HEK293 (cell line): ENCODE measurements at regions not wholly inside any gene's neighbourhood (a gene's known extent, or its start where the extent isn't known, plus 50 kb on each side); places are given as distances from the start of the nearest gene placed in this dataset.

ENCODE experiments used
- CTCF ChIA-PET: fragments of 350-600 bp; formaldehyde crosslinking; extraction: SDS; loops from one replicate; lab custom pipeline; 2021; ENCODE audit warnings: antibody characterized with exemption; lab: Yijun Ruan, JAX
- POLR2A ChIA-PET: fragments of 300-600 bp; formaldehyde crosslinking; extraction: SDS; loops from one replicate; lab custom pipeline; 2020; ENCODE audit warnings: antibody characterized with exemption, inconsistent platforms; lab: Yijun Ruan, JAX
- H3K27ac ChIP-seq: fragments of 200-500 bp; sonication (Bioruptor generic); 2 replicates; pipeline ENCODE4 v1.5.1; 2014; ENCODE audit warnings: low read depth, low read length, control low read depth, inconsistent platforms; ENCODE audit errors: extremely low read depth
- H3K36me3 ChIP-seq, 2 experiments: fragments of 200-500 bp in 1 of 2; sonication (Bioruptor generic) in 1 of 2; 1 replicate in 1 of 2; 2 replicates in 1 of 2; pipeline ENCODE4 v1.5.1; 2014 to 2017; ENCODE audit warnings: inconsistent platforms in 2 of 2, low read length in 2 of 2; ENCODE audit not compliant: control insufficient read depth in 2 of 2, insufficient read depth in 1 of 2
- H3K4me1 ChIP-seq: fragments of 200-500 bp; sonication (Bioruptor generic); 2 replicates; pipeline ENCODE4 v1.5.1; 2014; ENCODE audit warnings: mild to moderate bottlenecking, low read length, inconsistent platforms; ENCODE audit not compliant: control insufficient read depth, insufficient read depth
- H3K4me3 ChIP-seq: 2 replicates; pipeline ENCODE4 v1.5.1; 2011; ENCODE audit warnings: low read depth, mild to moderate bottlenecking, control low read depth, low read length, moderate library complexity
- H3K9me3 ChIP-seq: fragments of 200-500 bp; sonication (Bioruptor generic); 2 replicates; pipeline ENCODE4 v1.5.1; 2014; ENCODE audit warnings: low read depth, low read length, inconsistent platforms; ENCODE audit not compliant: control insufficient read depth, insufficient read depth
- BCL11A ChIP-seq: fragments of 450-650 bp; formaldehyde crosslinking; IDR thresholded peaks from 2 replicates; pipeline ENCODE4 v1.5.1; 2016; ENCODE audit warnings: low read depth, missing biosample characterization, missing genetic modification characterization
- FEZF1 ChIP-seq: fragments of 450-650 bp; formaldehyde crosslinking; IDR thresholded peaks from 2 replicates; pipeline ENCODE4 v1.5.1; 2016; ENCODE audit warnings: missing biosample characterization, missing genetic modification characterization
- TCF7L2 ChIP-seq: IDR thresholded peaks from 2 replicates; pipeline ENCODE4 v1.6.1; 2011; ENCODE audit warnings: low read depth, mild to moderate bottlenecking, inconsistent platforms, low read length, moderate library complexity, borderline replicate concordance
- ZBTB17 ChIP-seq: fragments of 450-650 bp; formaldehyde crosslinking; IDR thresholded peaks from 2 replicates; pipeline ENCODE4 v1.5.1; 2016; ENCODE audit warnings: missing biosample characterization, missing genetic modification characterization
- ZBTB7A ChIP-seq: fragments of 450-650 bp; formaldehyde crosslinking; IDR thresholded peaks from 2 replicates; pipeline ENCODE4 v1.5.1; 2016; ENCODE audit warnings: low read depth, missing biosample characterization, missing genetic modification characterization
- ZNF146 ChIP-seq: fragments of 450-650 bp; formaldehyde crosslinking; IDR thresholded peaks from 2 replicates; pipeline ENCODE4 v1.5.1; 2016; ENCODE audit warnings: missing biosample characterization, missing genetic modification characterization
- ZNF239 ChIP-seq: fragments of 450-650 bp; formaldehyde crosslinking; IDR thresholded peaks from 2 replicates; pipeline ENCODE4 v1.5.1; 2016; ENCODE audit warnings: missing biosample characterization, missing genetic modification characterization
- ZNF350 ChIP-seq: fragments of 450-650 bp; formaldehyde crosslinking; IDR thresholded peaks from 2 replicates; pipeline ENCODE4 v1.5.0; 2017; ENCODE audit warnings: missing biosample characterization, mild to moderate bottlenecking, missing genetic modification characterization
- ZNF391 ChIP-seq: fragments of 450-650 bp; formaldehyde crosslinking; IDR thresholded peaks from 2 replicates; pipeline ENCODE4 v1.5.1; 2016; ENCODE audit warnings: low read depth, missing biosample characterization, missing genetic modification characterization, borderline replicate concordance
- ZNF394 ChIP-seq: fragments of 450-650 bp; formaldehyde crosslinking; IDR thresholded peaks from 2 replicates; pipeline ENCODE4 v1.5.1; 2016; ENCODE audit warnings: missing biosample characterization, missing genetic modification characterization, mild to moderate bottlenecking, moderate library complexity, borderline replicate concordance
- ZNF404 ChIP-seq: fragments of 450-650 bp; formaldehyde crosslinking; IDR thresholded peaks from 2 replicates; pipeline ENCODE4 v1.5.1; 2017; ENCODE audit warnings: missing biosample characterization, missing genetic modification characterization
- ZNF426 ChIP-seq: fragments of 450-650 bp; formaldehyde crosslinking; IDR thresholded peaks from 2 replicates; pipeline ENCODE4 v1.5.1; 2017; ENCODE audit warnings: missing biosample characterization, missing genetic modification characterization, mild to moderate bottlenecking, inconsistent platforms, moderate library complexity
- ZNF544 ChIP-seq: fragments of 450-650 bp; formaldehyde crosslinking; IDR thresholded peaks from 2 replicates; pipeline ENCODE4 v1.5.0; 2017; ENCODE audit warnings: missing biosample characterization, missing genetic modification characterization
- ZNF561 ChIP-seq: fragments of 450-650 bp; IDR thresholded peaks from 2 replicates; pipeline ENCODE4 v1.5.1; 2018; ENCODE audit warnings: missing biosample characterization, missing genetic modification characterization, borderline replicate concordance
- TF ChIP-seq, protein P1 (sequence below): fragments of 450-650 bp; formaldehyde crosslinking; IDR thresholded peaks from 2 replicates; pipeline ENCODE4 v1.5.1; 2016; ENCODE audit warnings: missing biosample characterization, missing genetic modification characterization
- TF ChIP-seq, protein P2 (sequence below): fragments of 450-650 bp; IDR thresholded peaks from 2 replicates; pipeline ENCODE4 v1.5.1; 2018; ENCODE audit warnings: missing biosample characterization, missing genetic modification characterization
- TF ChIP-seq, protein P3 (sequence below): fragments of 450-650 bp; formaldehyde crosslinking; optimal IDR thresholded peaks from 2 replicates; pipeline ENCODE3; 2016; ENCODE audit warnings: missing biosample characterization, mild to moderate bottlenecking, missing genetic modification characterization
- TF ChIP-seq, protein P4 (sequence below): fragments of 450-650 bp; formaldehyde crosslinking; IDR thresholded peaks from 2 replicates; pipeline ENCODE4 v1.5.1; 2016; ENCODE audit warnings: missing biosample characterization, missing genetic modification characterization
- TF ChIP-seq, protein P5 (sequence below): fragments of 450-650 bp; formaldehyde crosslinking; IDR thresholded peaks from 2 replicates; pipeline ENCODE4 v1.5.1; 2016; ENCODE audit warnings: missing biosample characterization, missing genetic modification characterization

DNA sequence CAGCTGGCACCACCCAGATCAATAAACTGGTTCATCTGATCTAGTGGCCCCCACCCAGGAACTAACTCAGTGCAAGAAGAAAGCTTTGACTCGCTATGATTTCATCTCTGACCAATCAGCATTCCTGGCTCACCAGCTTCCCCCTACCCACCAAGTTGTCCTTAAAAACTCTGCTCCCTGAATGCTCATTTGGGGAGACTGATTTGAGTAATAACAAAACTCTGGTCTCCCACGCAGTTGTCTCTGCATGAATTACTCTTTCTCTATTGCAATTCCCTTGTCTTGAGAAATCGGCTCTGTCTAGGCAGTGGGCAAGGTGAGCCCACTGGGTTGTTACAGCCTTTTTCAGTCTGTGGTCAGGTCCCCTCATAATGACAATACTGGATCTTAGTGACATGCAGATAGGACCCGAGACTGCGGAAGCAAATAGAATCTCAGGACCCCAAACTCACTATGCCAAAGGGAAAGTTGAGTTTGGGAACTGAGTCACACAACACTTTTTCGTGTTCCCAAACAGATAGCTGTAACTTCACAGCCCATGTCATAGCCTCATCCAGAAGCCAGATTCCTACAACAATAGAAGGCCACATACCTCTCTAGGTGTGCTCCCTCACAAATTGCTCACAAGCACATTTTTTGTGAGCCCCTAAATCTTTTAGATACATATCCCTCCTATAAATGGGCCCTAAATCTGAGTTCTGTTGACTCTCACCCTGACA is 175.2 kb upstream of the RAI14 start:
- H3K36me3 ChIP-seq: no peaks in the 10 kb centered on the region
- H3K27ac ChIP-seq: no peak overlapping the region
- H3K4me1 ChIP-seq: no peaks in the 10 kb centered on the region
- H3K4me3 ChIP-seq: no peak overlapping the region
- POLR2A ChIA-PET: no interaction called here
- CTCF ChIA-PET: interaction anchor here (0.7 to 3.0 kb wide), 3 partner anchors 13 to 417 kb away, joined by 3 to 16 read pairs (median 4); no protein-coding TSS in a partner anchor
- no peaks in the 10 kb centered on the region for H3K9me3 ChIP-seq
- TF ChIP-seq ZNF391 (tag by site-specific recombination): no peak
- no peak for TF ChIP-seq BCL11A (tag by site-specific recombination)
- no peak for TF ChIP-seq ZNF561 (tag by site-specific recombination)
- TF ChIP-seq, protein P1, sequence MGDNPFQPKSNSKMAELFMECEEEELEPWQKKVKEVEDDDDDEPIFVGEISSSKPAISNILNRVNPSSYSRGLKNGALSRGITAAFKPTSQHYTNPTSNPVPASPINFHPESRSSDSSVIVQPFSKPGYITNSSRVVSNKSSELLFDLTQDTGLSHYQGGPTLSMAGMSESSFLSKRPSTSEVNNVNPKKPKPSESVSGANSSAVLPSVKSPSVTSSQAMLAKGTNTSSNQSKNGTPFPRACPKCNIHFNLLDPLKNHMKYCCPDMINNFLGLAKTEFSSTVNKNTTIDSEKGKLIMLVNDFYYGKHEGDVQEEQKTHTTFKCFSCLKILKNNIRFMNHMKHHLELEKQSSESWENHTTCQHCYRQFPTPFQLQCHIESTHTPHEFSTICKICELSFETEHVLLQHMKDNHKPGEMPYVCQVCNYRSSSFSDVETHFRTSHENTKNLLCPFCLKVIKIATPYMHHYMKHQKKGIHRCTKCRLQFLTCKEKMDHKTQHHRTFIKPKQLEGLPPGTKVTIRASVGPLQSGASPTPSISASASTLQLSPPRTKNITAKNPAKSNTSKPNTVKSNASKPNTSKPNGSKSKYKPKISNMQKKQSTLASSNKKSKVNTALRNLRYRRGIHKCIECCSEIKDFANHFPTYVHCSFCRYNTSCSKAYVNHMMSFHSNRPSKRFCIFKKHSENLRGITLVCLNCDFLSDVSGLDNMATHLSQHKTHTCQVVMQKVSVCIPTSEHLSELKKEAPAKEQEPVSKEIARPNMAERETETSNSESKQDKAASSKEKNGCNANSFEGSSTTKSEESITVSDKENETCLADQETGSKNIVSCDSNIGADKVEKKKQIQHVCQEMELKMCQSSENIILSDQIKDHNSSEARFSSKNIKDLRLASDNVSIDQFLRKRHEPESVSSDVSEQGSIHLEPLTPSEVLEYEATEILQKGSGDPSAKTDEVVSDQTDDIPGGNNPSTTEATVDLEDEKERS (tag by site-specific recombination): no peak
- TF ChIP-seq ZNF350 (tag by site-specific recombination): no peak
- TF ChIP-seq, protein P2, sequence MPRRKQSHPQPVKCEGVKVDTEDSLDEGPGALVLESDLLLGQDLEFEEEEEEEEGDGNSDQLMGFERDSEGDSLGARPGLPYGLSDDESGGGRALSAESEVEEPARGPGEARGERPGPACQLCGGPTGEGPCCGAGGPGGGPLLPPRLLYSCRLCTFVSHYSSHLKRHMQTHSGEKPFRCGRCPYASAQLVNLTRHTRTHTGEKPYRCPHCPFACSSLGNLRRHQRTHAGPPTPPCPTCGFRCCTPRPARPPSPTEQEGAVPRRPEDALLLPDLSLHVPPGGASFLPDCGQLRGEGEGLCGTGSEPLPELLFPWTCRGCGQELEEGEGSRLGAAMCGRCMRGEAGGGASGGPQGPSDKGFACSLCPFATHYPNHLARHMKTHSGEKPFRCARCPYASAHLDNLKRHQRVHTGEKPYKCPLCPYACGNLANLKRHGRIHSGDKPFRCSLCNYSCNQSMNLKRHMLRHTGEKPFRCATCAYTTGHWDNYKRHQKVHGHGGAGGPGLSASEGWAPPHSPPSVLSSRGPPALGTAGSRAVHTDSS (tag by site-specific recombination): no peak
- no peak for TF ChIP-seq ZNF544 (tag by site-specific recombination)
- TF ChIP-seq ZNF239: no peak
- no peak for TF ChIP-seq ZNF426
- TF ChIP-seq, all 188 proteins: peak for 0

DNA sequence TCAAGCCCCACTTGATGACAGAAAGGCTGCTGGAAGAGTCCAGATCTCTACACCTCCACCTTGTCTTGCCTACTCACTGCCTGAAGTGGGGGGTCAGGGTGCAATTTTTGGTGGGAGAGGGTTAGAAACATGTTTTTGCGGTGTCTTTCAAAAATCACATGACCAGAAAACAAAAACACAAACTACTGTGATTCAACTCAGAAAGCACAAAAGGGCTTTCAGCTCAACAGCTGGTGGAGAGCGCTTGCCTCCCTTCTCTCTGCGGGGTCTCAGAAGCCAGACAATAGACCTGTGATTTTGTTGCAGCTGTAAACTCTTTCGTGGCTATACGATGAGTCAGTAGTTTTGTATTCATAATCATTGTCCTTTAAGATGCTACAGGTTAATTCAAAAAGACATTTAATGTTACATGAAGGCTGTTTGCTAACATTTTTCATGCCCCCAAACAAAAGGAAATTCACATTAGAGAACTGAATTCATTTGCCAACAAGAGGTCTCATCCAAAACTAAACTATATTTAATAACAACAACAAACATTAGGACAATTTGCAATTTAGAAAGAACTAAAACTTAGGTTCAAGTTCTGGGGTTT is 172.6 kb upstream of the RAI14 start:
- no peak overlapping the region for H3K27ac ChIP-seq
- no peak for TF ChIP-seq ZNF394 (tag by site-specific recombination)
- TF ChIP-seq FEZF1 (tag by site-specific recombination): no peak
- no peak for TF ChIP-seq ZBTB17 (tag by site-specific recombination)
- TF ChIP-seq, protein P3, sequence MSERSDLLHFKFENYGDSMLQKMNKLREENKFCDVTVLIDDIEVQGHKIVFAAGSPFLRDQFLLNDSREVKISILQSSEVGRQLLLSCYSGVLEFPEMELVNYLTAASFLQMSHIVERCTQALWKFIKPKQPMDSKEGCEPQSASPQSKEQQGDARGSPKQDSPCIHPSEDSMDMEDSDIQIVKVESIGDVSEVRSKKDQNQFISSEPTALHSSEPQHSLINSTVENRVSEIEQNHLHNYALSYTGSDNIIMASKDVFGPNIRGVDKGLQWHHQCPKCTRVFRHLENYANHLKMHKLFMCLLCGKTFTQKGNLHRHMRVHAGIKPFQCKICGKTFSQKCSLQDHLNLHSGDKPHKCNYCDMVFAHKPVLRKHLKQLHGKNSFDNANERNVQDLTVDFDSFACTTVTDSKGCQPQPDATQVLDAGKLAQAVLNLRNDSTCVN (tag by site-specific recombination): no peak
- TF ChIP-seq TCF7L2: no peak
- no peak for TF ChIP-seq ZBTB7A (tag by site-specific recombination)
- TF ChIP-seq, protein P4, sequence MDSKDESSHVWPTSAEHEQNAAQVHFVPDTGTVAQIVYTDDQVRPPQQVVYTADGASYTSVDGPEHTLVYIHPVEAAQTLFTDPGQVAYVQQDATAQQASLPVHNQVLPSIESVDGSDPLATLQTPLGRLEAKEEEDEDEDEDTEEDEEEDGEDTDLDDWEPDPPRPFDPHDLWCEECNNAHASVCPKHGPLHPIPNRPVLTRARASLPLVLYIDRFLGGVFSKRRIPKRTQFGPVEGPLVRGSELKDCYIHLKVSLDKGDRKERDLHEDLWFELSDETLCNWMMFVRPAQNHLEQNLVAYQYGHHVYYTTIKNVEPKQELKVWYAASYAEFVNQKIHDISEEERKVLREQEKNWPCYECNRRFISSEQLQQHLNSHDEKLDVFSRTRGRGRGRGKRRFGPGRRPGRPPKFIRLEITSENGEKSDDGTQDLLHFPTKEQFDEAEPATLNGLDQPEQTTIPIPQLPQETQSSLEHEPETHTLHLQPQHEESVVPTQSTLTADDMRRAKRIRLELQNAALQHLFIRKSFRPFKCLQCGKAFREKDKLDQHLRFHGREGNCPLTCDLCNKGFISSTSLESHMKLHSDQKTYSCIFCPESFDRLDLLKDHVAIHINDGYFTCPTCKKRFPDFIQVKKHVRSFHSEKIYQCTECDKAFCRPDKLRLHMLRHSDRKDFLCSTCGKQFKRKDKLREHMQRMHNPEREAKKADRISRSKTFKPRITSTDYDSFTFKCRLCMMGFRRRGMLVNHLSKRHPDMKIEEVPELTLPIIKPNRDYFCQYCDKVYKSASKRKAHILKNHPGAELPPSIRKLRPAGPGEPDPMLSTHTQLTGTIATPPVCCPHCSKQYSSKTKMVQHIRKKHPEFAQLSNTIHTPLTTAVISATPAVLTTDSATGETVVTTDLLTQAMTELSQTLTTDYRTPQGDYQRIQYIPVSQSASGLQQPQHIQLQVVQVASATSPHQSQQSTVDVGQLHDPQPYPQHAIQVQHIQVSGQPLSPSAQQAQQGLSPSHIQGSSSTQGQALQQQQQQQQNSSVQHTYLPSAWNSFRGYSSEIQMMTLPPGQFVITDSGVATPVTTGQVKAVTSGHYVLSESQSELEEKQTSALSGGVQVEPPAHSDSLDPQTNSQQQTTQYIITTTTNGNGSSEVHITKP (tag by site-specific recombination): no peak
- TF ChIP-seq, protein P5, sequence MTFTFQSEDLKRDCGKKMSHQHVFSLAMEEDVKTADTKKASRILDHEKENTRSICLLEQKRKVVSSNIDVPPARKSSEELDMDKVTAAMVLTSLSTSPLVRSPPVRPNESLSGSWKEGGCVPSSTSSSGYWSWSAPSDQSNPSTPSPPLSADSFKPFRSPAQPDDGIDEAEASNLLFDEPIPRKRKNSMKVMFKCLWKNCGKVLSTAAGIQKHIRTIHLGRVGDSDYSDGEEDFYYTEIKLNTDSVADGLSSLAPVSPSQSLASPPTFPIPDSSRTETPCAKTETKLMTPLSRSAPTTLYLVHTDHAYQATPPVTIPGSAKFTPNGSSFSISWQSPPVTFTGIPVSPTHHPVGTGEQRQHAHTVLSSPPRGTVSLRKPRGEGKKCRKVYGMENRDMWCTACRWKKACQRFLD (tag by site-specific recombination): no peak
- TF ChIP-seq ZNF404 (tag by site-specific recombination): no peak
- no peak for TF ChIP-seq ZNF146 (tag by site-specific recombination)
- H3K36me3 ChIP-seq: no peaks in the 10 kb centered on the region
- H3K4me3 ChIP-seq: no peak overlapping the region
- H3K9me3 ChIP-seq: no peaks in the 10 kb centered on the region
- H3K4me1 ChIP-seq: no peaks in the 10 kb centered on the region
- ChIA-PET CTCF (interaction anchor here (5.6 to 6.7 kb wide), 2 partner anchors 9 to 412 kb away, joined by 53 to 150 read pairs; no protein-coding TSS in a partner anchor), POLR2A (no interaction called here)
